Loucy (cell line): ENCODE measurements at regions not wholly inside any gene's neighbourhood (a gene's known extent, or its start where the extent isn't known, plus 50 kb on each side); places are given as distances from the start of the nearest gene placed in this dataset.

Experiments used
- EZH2phosphoT487 ChIP-seq: fragments of 200-600 bp; IDR thresholded peaks from 2 replicates; pipeline ENCODE4 v1.6.1; 2018; ENCODE audit warnings: antibody characterized with exemption, mild to moderate bottlenecking, moderate library complexity, borderline replicate concordance
- TF ChIP-seq, protein P1 (sequence below): fragments of 200-600 bp; sonication (generic); conservative IDR thresholded peaks from 2 replicates; pipeline ENCODE4 v1.5.1; 2014; ENCODE audit warnings: mild to moderate bottlenecking, antibody characterized with exemption, low read length

DNA sequence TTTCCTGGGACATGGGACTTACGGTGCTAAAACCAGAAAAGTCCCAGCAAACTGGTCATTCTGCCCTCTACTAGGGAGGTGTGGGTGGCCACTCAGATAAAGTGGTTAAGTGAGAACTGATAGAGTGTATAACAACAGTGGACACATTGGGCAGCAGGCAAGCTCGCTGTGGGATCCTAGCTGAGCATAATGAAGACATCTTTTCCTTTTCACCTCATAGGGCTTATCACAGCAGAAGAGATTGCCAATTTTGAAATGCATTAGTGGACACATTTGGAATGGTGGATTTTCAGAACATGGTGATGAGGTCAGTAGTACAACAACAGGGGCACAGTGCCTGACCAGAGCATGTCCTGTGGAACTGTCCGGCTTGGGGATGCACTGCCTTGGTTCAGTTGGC is 477.1 kb upstream of the KIF2A start:
- TF ChIP-seq EZH2phosphoT487: no peak
- TF ChIP-seq, protein P1, sequence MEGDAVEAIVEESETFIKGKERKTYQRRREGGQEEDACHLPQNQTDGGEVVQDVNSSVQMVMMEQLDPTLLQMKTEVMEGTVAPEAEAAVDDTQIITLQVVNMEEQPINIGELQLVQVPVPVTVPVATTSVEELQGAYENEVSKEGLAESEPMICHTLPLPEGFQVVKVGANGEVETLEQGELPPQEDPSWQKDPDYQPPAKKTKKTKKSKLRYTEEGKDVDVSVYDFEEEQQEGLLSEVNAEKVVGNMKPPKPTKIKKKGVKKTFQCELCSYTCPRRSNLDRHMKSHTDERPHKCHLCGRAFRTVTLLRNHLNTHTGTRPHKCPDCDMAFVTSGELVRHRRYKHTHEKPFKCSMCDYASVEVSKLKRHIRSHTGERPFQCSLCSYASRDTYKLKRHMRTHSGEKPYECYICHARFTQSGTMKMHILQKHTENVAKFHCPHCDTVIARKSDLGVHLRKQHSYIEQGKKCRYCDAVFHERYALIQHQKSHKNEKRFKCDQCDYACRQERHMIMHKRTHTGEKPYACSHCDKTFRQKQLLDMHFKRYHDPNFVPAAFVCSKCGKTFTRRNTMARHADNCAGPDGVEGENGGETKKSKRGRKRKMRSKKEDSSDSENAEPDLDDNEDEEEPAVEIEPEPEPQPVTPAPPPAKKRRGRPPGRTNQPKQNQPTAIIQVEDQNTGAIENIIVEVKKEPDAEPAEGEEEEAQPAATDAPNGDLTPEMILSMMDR: no peak
